SK-N-SH treated with all-trans-retinoic acid at 6 μM for 48 hours (cell line): ENCODE measurements at regions not wholly inside any gene's neighbourhood (a gene's known extent, or its start where the extent isn't known, plus 50 kb on each side); places are given as distances from the start of the nearest gene placed in this dataset.

Experiments used
- ATAC-seq: fragments of 200-7000 bp; cut with Tn5 transposase; 3 replicates; pipeline ENCODE4 v1.9.1; 2020; ENCODE audit warnings: mild to moderate bottlenecking, moderate library complexity
- ARNTL ChIP-seq: fragments of 450-650 bp; formaldehyde crosslinking; IDR thresholded peaks from 2 replicates; pipeline ENCODE4 v1.5.0; 2020; ENCODE audit warnings: low read depth, mild to moderate bottlenecking, moderate library complexity, borderline replicate concordance
- BACH2 ChIP-seq: fragments of 250-450 bp; sonication (Bioruptor Pico); IDR thresholded peaks from 2 replicates; pipeline ENCODE4 v1.9.0; 2021; ENCODE audit warnings: mild to moderate bottlenecking, borderline replicate concordance
- CREB5 ChIP-seq: fragments of 250-450 bp; sonication (Bioruptor Pico); IDR thresholded peaks from 2 replicates; pipeline ENCODE4 v1.5.1; 2020; ENCODE audit warnings: low read depth, mild to moderate bottlenecking, moderate library complexity
- CSDC2 ChIP-seq: fragments of 250-450 bp; sonication (Bioruptor Pico); IDR thresholded peaks from 2 replicates; pipeline ENCODE4 v1.5.0; 2020; ENCODE audit warnings: mild to moderate bottlenecking, moderate library complexity
- CSRNP3 ChIP-seq: fragments of 250-450 bp; sonication (Bioruptor Pico); IDR thresholded peaks from 2 replicates; pipeline ENCODE4 v1.5.1; 2021; ENCODE audit warnings: mild to moderate bottlenecking, moderate library complexity
- ESRRG ChIP-seq: fragments of 250-450 bp; sonication (Bioruptor Pico); IDR thresholded peaks from 2 replicates; pipeline ENCODE4 v1.6.1; 2021; ENCODE audit warnings: mild to moderate bottlenecking
- GLIS3 ChIP-seq: fragments of 250-450 bp; sonication (Bioruptor Pico); IDR thresholded peaks from 2 replicates; pipeline ENCODE4 v1.5.0; 2020; ENCODE audit warnings: mild to moderate bottlenecking, moderate library complexity
- ISL1 ChIP-seq: fragments of 250-450 bp; sonication (Bioruptor Pico); IDR thresholded peaks from 2 replicates; pipeline ENCODE4 v2.1.2; 2022; ENCODE audit warnings: mild to moderate bottlenecking, moderate library complexity
- OSR1 ChIP-seq: fragments of 250-450 bp; sonication (Bioruptor Pico); IDR thresholded peaks from 2 replicates; pipeline ENCODE4 v1.8.0; 2022; ENCODE audit warnings: moderate library complexity, mild to moderate bottlenecking, inconsistent platforms
- PPARA ChIP-seq: fragments of 250-450 bp; sonication (Bioruptor Pico); IDR thresholded peaks from 2 replicates; pipeline ENCODE4 v1.5.0; 2020; ENCODE audit warnings: mild to moderate bottlenecking, borderline replicate concordance
- RARB ChIP-seq: fragments of 250-450 bp; sonication (Bioruptor Pico); IDR thresholded peaks from 2 replicates; pipeline ENCODE4 v1.8.0; 2021; ENCODE audit warnings: mild to moderate bottlenecking, moderate library complexity
- SNAI2 ChIP-seq: fragments of 250-450 bp; sonication (Bioruptor Pico); IDR thresholded peaks from 2 replicates; pipeline ENCODE4 v1.5.0; 2020; ENCODE audit warnings: mild to moderate bottlenecking, moderate library complexity
- TCF4 ChIP-seq: fragments of 250-450 bp; sonication (Bioruptor Pico); IDR thresholded peaks from 2 replicates; pipeline ENCODE4 v1.8.0; 2021; ENCODE audit warnings: mild to moderate bottlenecking, moderate library complexity, borderline replicate concordance
- TOX ChIP-seq: fragments of 250-450 bp; sonication (Bioruptor Pico); IDR thresholded peaks from 2 replicates; pipeline ENCODE4 v1.8.0; 2021; ENCODE audit warnings: mild to moderate bottlenecking, moderate library complexity, borderline replicate concordance
- TSHZ2 ChIP-seq: fragments of 250-450 bp; sonication (Bioruptor Pico); IDR thresholded peaks from 2 replicates; pipeline ENCODE4 v1.5.0; 2020; ENCODE audit warnings: mild to moderate bottlenecking, moderate library complexity
- ZC3H10 ChIP-seq: fragments of 250-450 bp; sonication (Bioruptor Pico); IDR thresholded peaks from 2 replicates; pipeline ENCODE4 v1.5.1; 2021; ENCODE audit warnings: mild to moderate bottlenecking, moderate library complexity
- ZFP3 ChIP-seq: fragments of 250-450 bp; sonication (Bioruptor Pico); IDR thresholded peaks from 2 replicates; pipeline ENCODE4 v1.5.0; 2020; ENCODE audit warnings: mild to moderate bottlenecking, moderate library complexity
- ZFP30 ChIP-seq: fragments of 450-650 bp; formaldehyde crosslinking; IDR thresholded peaks from 2 replicates; pipeline ENCODE4 v1.5.0; 2022; ENCODE audit warnings: mild to moderate bottlenecking, moderate library complexity
- ZNF565 ChIP-seq: fragments of 450-650 bp; formaldehyde crosslinking; conservative IDR thresholded peaks from 2 replicates; pipeline ENCODE4 v1.5.0; 2020; ENCODE audit warnings: low read depth, mild to moderate bottlenecking, moderate library complexity
- ZNF70 ChIP-seq: fragments of 450-650 bp; formaldehyde crosslinking; IDR thresholded peaks from 2 replicates; pipeline ENCODE4 v1.5.0; 2020; ENCODE audit warnings: mild to moderate bottlenecking, moderate library complexity
- ZNF8 ChIP-seq: fragments of 450-650 bp; formaldehyde crosslinking; IDR thresholded peaks from 2 replicates; pipeline ENCODE4 v1.5.0; 2020; ENCODE audit warnings: mild to moderate bottlenecking, moderate library complexity
- TF ChIP-seq, protein P1 (sequence below): fragments of 250-450 bp; sonication (Bioruptor Pico); IDR thresholded peaks from 2 replicates; pipeline ENCODE4 v1.8.0; 2020; ENCODE audit warnings: mild to moderate bottlenecking, moderate library complexity, borderline replicate concordance
- TF ChIP-seq, protein P2 (sequence below): fragments of 250-450 bp; sonication (Bioruptor Pico); IDR thresholded peaks from 2 replicates; pipeline ENCODE4 v1.8.0; 2021; ENCODE audit warnings: low read depth, mild to moderate bottlenecking, moderate library complexity, borderline replicate concordance

DNA sequence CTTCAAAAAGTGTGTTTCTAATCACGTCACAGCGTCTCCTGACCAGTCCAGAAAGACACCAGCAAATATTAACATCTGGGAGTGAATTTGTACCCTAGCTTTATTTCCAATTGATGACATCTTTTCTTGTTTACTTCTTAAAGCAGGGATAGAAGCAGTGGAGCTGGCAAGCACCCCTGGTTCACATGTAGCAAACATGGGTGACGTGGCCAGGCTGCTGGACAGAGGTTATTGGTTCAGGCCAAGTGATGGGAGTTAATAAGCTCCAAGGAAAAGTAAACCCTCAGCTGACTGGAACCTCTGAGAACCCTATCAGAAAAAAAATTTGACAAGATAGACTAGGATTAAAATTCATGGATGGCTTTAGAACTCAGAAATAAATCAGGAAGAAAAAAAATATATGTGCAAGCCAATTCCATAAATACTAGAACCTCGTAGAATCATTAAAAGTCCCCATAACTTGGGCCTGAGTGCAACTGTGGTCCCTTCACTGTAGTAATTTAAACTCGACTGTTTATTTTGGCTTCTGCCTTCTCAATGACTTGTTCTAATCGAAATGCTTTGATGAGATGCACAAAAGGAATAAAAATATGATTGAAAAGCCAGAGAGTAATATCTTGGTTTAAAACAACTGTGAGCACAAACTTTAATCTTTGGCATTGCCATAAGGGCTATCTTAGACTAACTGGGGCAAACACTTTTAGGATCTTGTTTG, 121.5 kb upstream of the CTAGE1 start:
- ATAC-seq = no peak
- TF ChIP-seq TOX (CRISPR knock-in tag) (no peak), BACH2 (CRISPR knock-in tag) (no peak), ZNF565 (no peak), OSR1 (CRISPR knock-in tag) (no peak), ZC3H10 (CRISPR knock-in tag) (no peak), ARNTL (no peak), TSHZ2 (CRISPR knock-in tag) (no peak), RARB (no peak)

DNA sequence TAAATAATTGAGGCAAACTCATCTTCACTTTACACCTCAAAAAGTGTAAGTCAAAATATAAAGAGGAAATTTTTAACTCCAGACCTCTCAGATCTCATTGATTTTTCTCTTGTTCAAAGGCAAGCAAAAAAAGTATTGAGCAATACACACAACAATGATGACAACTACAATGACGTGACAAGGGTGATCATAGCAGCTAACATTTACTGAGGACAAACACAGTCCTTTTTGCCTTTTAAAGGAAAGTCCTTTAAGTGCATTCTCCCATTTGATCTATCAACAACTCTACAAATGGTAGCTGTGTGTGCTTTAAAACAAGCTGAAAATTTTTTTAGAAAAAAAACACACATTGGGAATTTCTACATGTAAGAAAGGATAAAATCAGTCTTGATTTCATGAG, 123.5 kb upstream of the CTAGE1 start:
- TF ChIP-seq PPARA (CRISPR knock-in tag) (no peak), BACH2 (CRISPR knock-in tag) (no peak), ZNF70 (CRISPR knock-in tag) (no peak), SNAI2 (no peak), CREB5 (no peak), CSDC2 (CRISPR knock-in tag) (no peak), OSR1 (CRISPR knock-in tag) (no peak), TCF4 (CRISPR knock-in tag) (no peak), ZNF8 (CRISPR knock-in tag) (no peak), ZFP3 (CRISPR knock-in tag) (no peak), RARB (no peak), ISL1 (CRISPR knock-in tag) (no peak), ESRRG (CRISPR knock-in tag) (no peak), TOX (CRISPR knock-in tag) (no peak), GLIS3 (no peak)
- TF ChIP-seq, protein P1, sequence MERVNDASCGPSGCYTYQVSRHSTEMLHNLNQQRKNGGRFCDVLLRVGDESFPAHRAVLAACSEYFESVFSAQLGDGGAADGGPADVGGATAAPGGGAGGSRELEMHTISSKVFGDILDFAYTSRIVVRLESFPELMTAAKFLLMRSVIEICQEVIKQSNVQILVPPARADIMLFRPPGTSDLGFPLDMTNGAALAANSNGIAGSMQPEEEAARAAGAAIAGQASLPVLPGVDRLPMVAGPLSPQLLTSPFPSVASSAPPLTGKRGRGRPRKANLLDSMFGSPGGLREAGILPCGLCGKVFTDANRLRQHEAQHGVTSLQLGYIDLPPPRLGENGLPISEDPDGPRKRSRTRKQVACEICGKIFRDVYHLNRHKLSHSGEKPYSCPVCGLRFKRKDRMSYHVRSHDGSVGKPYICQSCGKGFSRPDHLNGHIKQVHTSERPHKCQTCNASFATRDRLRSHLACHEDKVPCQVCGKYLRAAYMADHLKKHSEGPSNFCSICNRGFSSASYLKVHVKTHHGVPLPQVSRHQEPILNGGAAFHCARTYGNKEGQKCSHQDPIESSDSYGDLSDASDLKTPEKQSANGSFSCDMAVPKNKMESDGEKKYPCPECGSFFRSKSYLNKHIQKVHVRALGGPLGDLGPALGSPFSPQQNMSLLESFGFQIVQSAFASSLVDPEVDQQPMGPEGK (CRISPR knock-in tag) = no peak
- TF ChIP-seq, all 23 proteins: peak for 0
- no peak for ATAC-seq

GRCh38 chr18:22542406-22542835, 124.7 kb upstream of the CTAGE1 start:
- no peak for ATAC-seq
- TF ChIP-seq, protein P2, sequence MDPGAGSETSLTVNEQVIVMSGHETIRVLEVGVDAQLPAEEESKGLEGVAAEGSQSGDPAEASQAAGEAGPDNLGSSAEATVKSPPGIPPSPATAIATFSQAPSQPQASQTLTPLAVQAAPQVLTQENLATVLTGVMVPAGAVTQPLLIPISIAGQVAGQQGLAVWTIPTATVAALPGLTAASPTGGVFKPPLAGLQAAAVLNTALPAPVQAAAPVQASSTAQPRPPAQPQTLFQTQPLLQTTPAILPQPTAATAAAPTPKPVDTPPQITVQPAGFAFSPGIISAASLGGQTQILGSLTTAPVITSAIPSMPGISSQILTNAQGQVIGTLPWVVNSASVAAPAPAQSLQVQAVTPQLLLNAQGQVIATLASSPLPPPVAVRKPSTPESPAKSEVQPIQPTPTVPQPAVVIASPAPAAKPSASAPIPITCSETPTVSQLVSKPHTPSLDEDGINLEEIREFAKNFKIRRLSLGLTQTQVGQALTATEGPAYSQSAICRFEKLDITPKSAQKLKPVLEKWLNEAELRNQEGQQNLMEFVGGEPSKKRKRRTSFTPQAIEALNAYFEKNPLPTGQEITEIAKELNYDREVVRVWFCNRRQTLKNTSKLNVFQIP (CRISPR knock-in tag) = no peak
- TF ChIP-seq RARB = no peak
- no peak for TF ChIP-seq ARNTL
- TF ChIP-seq ZC3H10 (CRISPR knock-in tag) = no peak
- TF ChIP-seq ISL1 (CRISPR knock-in tag) = no peak
- TF ChIP-seq GLIS3 = no peak
- no peak for TF ChIP-seq TCF4 (CRISPR knock-in tag)
- TF ChIP-seq PPARA (CRISPR knock-in tag) = no peak
- TF ChIP-seq ZFP30 (CRISPR knock-in tag) = no peak
- no peak for TF ChIP-seq ZNF565
- no peak for TF ChIP-seq ZNF70 (CRISPR knock-in tag)
- TF ChIP-seq TSHZ2 (CRISPR knock-in tag) = no peak
- TF ChIP-seq ESRRG (CRISPR knock-in tag) = no peak
- no peak for TF ChIP-seq TOX (CRISPR knock-in tag)
- TF ChIP-seq CREB5 = no peak
- no peak for TF ChIP-seq BACH2 (CRISPR knock-in tag)
- no peak for TF ChIP-seq CSRNP3 (CRISPR knock-in tag)
- TF ChIP-seq, all 23 proteins: peak for 0
